ENCODE measurements at regions not wholly inside any gene's neighbourhood (a gene's known extent, or its start where the extent isn't known, plus 50 kb on each side); places are given as distances from the start of the nearest gene placed in this dataset.

DNA sequence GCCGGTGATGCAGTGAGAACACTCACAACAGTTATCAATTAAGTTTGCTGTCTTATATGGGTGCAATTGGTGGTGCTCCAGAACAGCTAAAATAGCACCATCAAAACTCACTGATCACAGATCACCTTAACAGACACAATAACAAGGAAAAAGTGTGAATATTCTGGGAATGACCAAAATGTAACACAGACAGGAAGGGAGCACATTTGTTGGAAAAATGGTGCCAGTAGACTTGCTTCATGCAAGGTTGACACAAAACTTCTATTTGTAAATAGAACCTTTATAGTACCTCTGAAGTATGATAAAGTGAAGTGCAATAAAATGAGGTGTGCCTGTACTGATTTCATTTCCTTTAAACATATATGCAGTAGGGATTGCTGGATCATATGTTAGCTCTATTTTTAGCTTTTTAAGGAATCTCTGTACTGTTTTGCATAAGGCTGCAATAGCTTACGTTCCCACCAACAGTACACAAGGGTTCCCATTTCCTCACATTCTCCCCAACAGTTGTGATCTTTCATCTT is 56.7 kb upstream of the GLYATL1B start (continued):
- TF ChIP-seq REST (IDR thresholded peaks at IDR 0.05; ENCODE audit: low read depth) = no peak

- ChIA-PET POLR2A (no interaction called here), RAD21 (ENCODE audit: low non-redundant PET in 1 of 2, low total read pairs in 2 of 2, uncharacterized antibody in 2 of 2, unreplicated experiment in 2 of 2) (no interaction called here), CTCF (no interaction called here)
- Histone ChIP-seq H3K27ac (ENCODE audit: low read depth, low read length) (no peak overlapping the region), H3K4me2 (ENCODE audit: low read length) (no peak overlapping the region), H3K4me3 (replicated peaks in 1 of 2; ENCODE audit: low read depth in 1 of 2, low read length in 2 of 2) (no peak overlapping the region), H3K9me2 (ENCODE audit: insufficient read depth) (no peaks in the 10 kb centered on the region), H3K9ac (ENCODE audit: low read length) (no peak overlapping the region), H3K4me1 (ENCODE audit: control insufficient read depth in 1 of 2, insufficient read depth in 2 of 2, low read length in 2 of 2) (no peaks in the 10 kb centered on the region), H4K20me1 (ENCODE audit: insufficient read depth) (no peaks in the 10 kb centered on the region), H2AFZ (ENCODE audit: low read depth, low read length, poor library complexity, severe bottlenecking) (no peak overlapping the region), H3K36me3 (ENCODE audit: control insufficient read depth in 1 of 2, insufficient read depth in 2 of 2, low read length in 2 of 2) (no peaks in the 10 kb centered on the region), H3K79me2 (ENCODE audit: insufficient read depth, low read length) (no peaks in the 10 kb centered on the region), H3K9me3 (ENCODE audit: control insufficient read depth in 1 of 2, insufficient read depth in 1 of 2, low read depth in 1 of 2, low read length in 2 of 2) (no peaks in the 10 kb centered on the region), H3K27me3 (ENCODE audit: insufficient read depth, low read length) (peaks cover 32% of the 10 kb centered on the region)
- BruUV-seq (replicated peaks) = no TSS peak
- DNase-seq (ENCODE audit: low read depth, low spot score) = no peak
- no peak for ATAC-seq
- intact Hi-C loops (cut with micrococcal nuclease) = no loop called here
- TF ChIP-seq SP1 (IDR thresholded peaks at IDR 0.05; ENCODE audit: low read depth) (no peak), EZH2phosphoT487 (IDR thresholded peaks at IDR 0.05; ENCODE audit: borderline replicate concordance) (no peak), MAX (IDR thresholded peaks at IDR 0.05) (no peak), ELF1 (IDR thresholded peaks at IDR 0.05; ENCODE audit: borderline replicate concordance, low read depth) (no peak), ZFX (IDR thresholded peaks at IDR 0.05) (no peak), SIN3A (IDR thresholded peaks at IDR 0.05; ENCODE audit: low read depth) (no peak), REST (IDR thresholded peaks at IDR 0.05; ENCODE audit: low read depth) (no peak), EZH2 (IDR thresholded peaks at IDR 0.05) (no peak), YY1 (IDR thresholded peaks at IDR 0.05; ENCODE audit: extremely low read depth, insufficient replicate concordance, low read depth, low read length) (no peak), TCF7L2 (IDR thresholded peaks at IDR 0.05; ENCODE audit: borderline replicate concordance, extremely low read depth, insufficient read depth, insufficient read length) (no peak), EGR1 (IDR thresholded peaks at IDR 0.05; ENCODE audit: low read depth) (no peak), JUND (IDR thresholded peaks at IDR 0.05) (no peak), CEBPB (IDR thresholded peaks at IDR 0.05; ENCODE audit: low read depth) (no peak)
- TF ChIP-seq, protein P1, sequence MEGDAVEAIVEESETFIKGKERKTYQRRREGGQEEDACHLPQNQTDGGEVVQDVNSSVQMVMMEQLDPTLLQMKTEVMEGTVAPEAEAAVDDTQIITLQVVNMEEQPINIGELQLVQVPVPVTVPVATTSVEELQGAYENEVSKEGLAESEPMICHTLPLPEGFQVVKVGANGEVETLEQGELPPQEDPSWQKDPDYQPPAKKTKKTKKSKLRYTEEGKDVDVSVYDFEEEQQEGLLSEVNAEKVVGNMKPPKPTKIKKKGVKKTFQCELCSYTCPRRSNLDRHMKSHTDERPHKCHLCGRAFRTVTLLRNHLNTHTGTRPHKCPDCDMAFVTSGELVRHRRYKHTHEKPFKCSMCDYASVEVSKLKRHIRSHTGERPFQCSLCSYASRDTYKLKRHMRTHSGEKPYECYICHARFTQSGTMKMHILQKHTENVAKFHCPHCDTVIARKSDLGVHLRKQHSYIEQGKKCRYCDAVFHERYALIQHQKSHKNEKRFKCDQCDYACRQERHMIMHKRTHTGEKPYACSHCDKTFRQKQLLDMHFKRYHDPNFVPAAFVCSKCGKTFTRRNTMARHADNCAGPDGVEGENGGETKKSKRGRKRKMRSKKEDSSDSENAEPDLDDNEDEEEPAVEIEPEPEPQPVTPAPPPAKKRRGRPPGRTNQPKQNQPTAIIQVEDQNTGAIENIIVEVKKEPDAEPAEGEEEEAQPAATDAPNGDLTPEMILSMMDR (IDR thresholded peaks at IDR 0.05 in 2 of 3, conservative IDR thresholded peaks at IDR 0.05 in 1 of 3; ENCODE audit: borderline replicate concordance in 1 of 3, insufficient read depth in 1 of 3, low read depth in 2 of 3, low read length in 2 of 3) = no peak
- TF ChIP-seq, protein P2, sequence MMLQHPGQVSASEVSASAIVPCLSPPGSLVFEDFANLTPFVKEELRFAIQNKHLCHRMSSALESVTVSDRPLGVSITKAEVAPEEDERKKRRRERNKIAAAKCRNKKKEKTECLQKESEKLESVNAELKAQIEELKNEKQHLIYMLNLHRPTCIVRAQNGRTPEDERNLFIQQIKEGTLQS (IDR thresholded peaks at IDR 0.05) = no peak
Observed at GRCh38 chr11:59030037-59030436, 56.1 kb upstream of the GLYATL1B start.

Data from HCT116 (cell line).